IMR-90 (cell line): ENCODE measurements at regions not wholly inside any gene's neighbourhood (a gene's known extent, or its start where the extent isn't known, plus 50 kb on each side); places are given as distances from the start of the nearest gene placed in this dataset.

Experiments
- ATAC-seq: fragments of 200-7000 bp; cut with Tn5 transposase; 2 replicates; pipeline ENCODE4 v1.9.1; 2020; ENCODE audit warnings: low read depth, mild to moderate bottlenecking, moderate library complexity
- BruUV-seq: library from RNA; stranded (reverse); fragments of 400-500 nt; replicated peaks from 2 replicates; lab custom pipeline; 2021; lab: Mats Ljungman, UMichigan
- CTCF ChIA-PET: fragments of 300-600 bp; formaldehyde crosslinking; extraction: SDS; loops from one replicate; lab custom pipeline; 2021; ENCODE audit warnings: antibody characterized with exemption; lab: Yijun Ruan, JAX
- POLR2A ChIA-PET: fragments of 300-600 bp; sonication (Branson Sonifier 250); formaldehyde crosslinking; loops from one replicate; lab custom pipeline; 2022; ENCODE audit warnings: antibody characterized with exemption; ENCODE audit not compliant: unreplicated experiment; lab: Charles Lee
- DNase-seq: peaks from one replicate; pipeline ENCODE4 v3.0.0; 2013
- H2AFZ ChIP-seq: replicated peaks from 2 replicates; pipeline ENCODE3; 2013; ENCODE audit warnings: low read length, mild to moderate bottlenecking; ENCODE audit not compliant: poor library complexity
- H2AK5ac ChIP-seq: 2 replicates; pipeline ENCODE4 v1.6.1; 2013; ENCODE audit warnings: low read depth, low read length, inconsistent platforms
- H2AK9ac ChIP-seq: replicated peaks from 2 replicates; pipeline ENCODE3; 2013; ENCODE audit warnings: mild to moderate bottlenecking, low read depth, low read length, moderate library complexity; ENCODE audit not compliant: poor library complexity
- H2BK120ac ChIP-seq: 2 replicates; pipeline ENCODE4 v1.6.1; 2013; ENCODE audit warnings: low read depth, low read length, inconsistent platforms
- H2BK15ac ChIP-seq: 3 replicates; pipeline ENCODE4 v1.6.1; 2013; ENCODE audit warnings: low read depth, low read length, inconsistent platforms
- H2BK20ac ChIP-seq: 2 replicates; pipeline ENCODE4 v1.6.1; 2013; ENCODE audit warnings: low read depth, mild to moderate bottlenecking, inconsistent platforms, low read length, moderate library complexity
- H2BK5ac ChIP-seq: 2 replicates; pipeline ENCODE4 v1.6.1; 2013; ENCODE audit warnings: mild to moderate bottlenecking, low read depth, low read length, inconsistent platforms; ENCODE audit not compliant: poor library complexity, severe bottlenecking
- H3K14ac ChIP-seq: replicated peaks from 2 replicates; pipeline ENCODE4 v1.6.1; 2013; ENCODE audit warnings: low read depth, low read length, inconsistent platforms
- H3K18ac ChIP-seq: 2 replicates; pipeline ENCODE4 v1.6.1; 2013; ENCODE audit warnings: low read depth, low read length, control low read depth
- H3K23ac ChIP-seq: 2 replicates; pipeline ENCODE4 v1.6.1; 2013; ENCODE audit warnings: low read depth, low read length, inconsistent platforms
- H3K27ac ChIP-seq: 2 replicates; pipeline ENCODE4 v1.5.1; 2013; ENCODE audit warnings: mild to moderate bottlenecking, control low read depth, low read length; ENCODE audit not compliant: insufficient read depth
- H3K27me3 ChIP-seq: 2 replicates; pipeline ENCODE4 v1.6.1; 2013; ENCODE audit warnings: low read length; ENCODE audit not compliant: control insufficient read depth, insufficient read depth
- H3K36me3 ChIP-seq: 2 replicates; pipeline ENCODE4 v1.6.1; 2013; ENCODE audit warnings: low read length, mixed read lengths; ENCODE audit not compliant: control insufficient read depth, insufficient read depth
- H3K4ac ChIP-seq: 2 replicates; pipeline ENCODE4 v1.6.1; 2013; ENCODE audit warnings: low read depth, low read length, inconsistent platforms
- H3K4me1 ChIP-seq: 2 replicates; pipeline ENCODE4 v1.6.1; 2013; ENCODE audit warnings: low read length, mixed read lengths; ENCODE audit not compliant: control insufficient read depth, insufficient read depth
- H3K4me2 ChIP-seq: 2 replicates; pipeline ENCODE4 v1.6.1; 2013; ENCODE audit warnings: low read depth, mild to moderate bottlenecking, control low read depth, low read length, moderate library complexity
- H3K4me3 ChIP-seq: 2 replicates; pipeline ENCODE4 v1.5.1; 2013; ENCODE audit warnings: low read depth, mild to moderate bottlenecking, control low read depth, low read length, moderate library complexity; ENCODE audit not compliant: insufficient read depth
- H3K56ac ChIP-seq: 2 replicates; pipeline ENCODE4 v1.6.1; 2013; ENCODE audit warnings: low read length, inconsistent platforms; ENCODE audit not compliant: insufficient read depth; ENCODE audit errors: extremely low read depth
- H3K79me1 ChIP-seq, 2 experiments: 2 replicates each; pipeline ENCODE4 v1.6.1; 2013; ENCODE audit warnings: low read length in 2 of 2, inconsistent platforms in 1 of 2, low read depth in 1 of 2
- H3K9ac ChIP-seq: 2 replicates; pipeline ENCODE4 v1.6.1; 2013; ENCODE audit warnings: low read depth, low read length, control low read depth
- H3K9me1 ChIP-seq: 2 replicates; pipeline ENCODE4 v1.6.1; 2013; ENCODE audit warnings: low read length, inconsistent platforms; ENCODE audit not compliant: insufficient read depth
- H3K9me3 ChIP-seq: 2 replicates; pipeline ENCODE4 v1.6.1; 2013; ENCODE audit warnings: low read length; ENCODE audit not compliant: control insufficient read depth, insufficient read depth
- H4K20me1 ChIP-seq: 2 replicates; pipeline ENCODE4 v1.6.1; 2013; ENCODE audit warnings: low read length, inconsistent platforms; ENCODE audit not compliant: insufficient read depth
- H4K5ac ChIP-seq: 2 replicates; pipeline ENCODE4 v1.6.1; 2013; ENCODE audit warnings: mild to moderate bottlenecking, low read depth, low read length, control low read depth
- H4K8ac ChIP-seq, 2 experiments: 2 replicates each; pipeline ENCODE4 v1.6.1; 2013; ENCODE audit warnings: low read depth in 2 of 2, low read length in 2 of 2, control low read depth in 1 of 2, inconsistent platforms in 1 of 2
- H4K91ac ChIP-seq: 2 replicates; pipeline ENCODE4 v1.6.1; 2013; ENCODE audit warnings: low read depth, low read length, inconsistent platforms; ENCODE audit not compliant: insufficient read depth
- CEBPB ChIP-seq: IDR thresholded peaks from 2 replicates; pipeline ENCODE4 v1.6.1; 2012; ENCODE audit warnings: low read depth, low read length, improper control_type of control experiment
- POLR2A ChIP-seq: IDR thresholded peaks from 2 replicates; pipeline ENCODE4 v1.6.1; 2012; ENCODE audit warnings: mild to moderate bottlenecking, low read depth, low read length
- WGBS, 2 experiments: methylation state at CpG; one replicate each; pipeline versions ENCODE4 v1.1.5 to v1.1.7; 2013; ENCODE audit warnings: missing lambda C conversion rate in 2 of 2; ENCODE audit not compliant: insufficient read length in 1 of 2; ENCODE audit errors: extremely low coverage in 2 of 2; 5-methylcytosine and 5-hydroxymethylcytosine counted together
- dilution Hi-C: fragments of 300-500 bp; cut with HindIII; formaldehyde crosslinking; loops from one replicate; pipeline ENCODE4 v1.14.3; 2018; ENCODE audit warnings: low sequenced_read_pairs; ENCODE audit not compliant: unreplicated experiment
- in situ Hi-C: fragments of 300-500 bp; cut with MboI; formaldehyde crosslinking; loops from 3 replicates; pipeline ENCODE4 v1.14.3; 2019; ENCODE audit warnings: low sequenced_read_pairs, inconsistent platforms, mixed read lengths
- intact Hi-C: fragments of 100-400 bp; cut with micrococcal nuclease; formaldehyde crosslinking; loops from 2 replicates; pipeline ENCODE4 v1.10.0; 2022

DNA sequence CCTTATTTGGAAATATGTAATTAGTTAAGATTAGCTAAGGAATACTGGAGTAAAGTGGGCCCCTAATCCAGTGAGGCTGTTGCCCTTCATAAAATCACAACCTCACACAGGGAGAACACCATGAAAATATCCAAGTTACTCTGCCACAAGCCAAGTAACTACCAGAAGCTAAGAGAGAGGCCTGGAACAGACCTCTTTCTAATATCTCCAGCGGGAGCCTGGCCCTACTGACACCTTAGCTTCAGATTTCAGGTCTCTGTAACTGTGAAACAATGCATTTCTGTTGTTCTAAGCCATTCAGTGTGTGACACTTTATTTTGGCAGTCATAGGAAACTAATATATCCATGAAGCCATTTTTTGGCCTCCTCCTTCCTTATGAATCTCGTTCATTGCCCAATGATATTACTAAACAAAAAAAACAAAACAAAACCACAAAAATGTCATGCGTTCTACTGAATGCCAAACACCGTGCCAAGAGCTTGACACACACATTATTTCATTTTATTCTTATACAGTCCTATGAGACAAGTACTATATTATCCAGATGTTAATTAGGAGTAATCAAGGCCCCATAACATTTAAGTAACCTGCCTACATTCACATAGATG, 699.0 kb downstream of the MAT2B start:
- Histone ChIP-seq H3K36me3 (no peaks in the 10 kb centered on the region), H3K18ac (peak overlapping the region; percentile 51; the same call in 1 of the 2 replicates), H3K9ac (no peak overlapping the region), H2AK9ac (no peak overlapping the region), H3K14ac (peak overlapping the region; percentile 44; the same call in 1 of the 2 replicates), H3K4me3 (no peak overlapping the region), H3K9me1 (no peaks in the 10 kb centered on the region), H3K27ac (peak overlapping the region; percentile 59; the same call in 1 of the 2 replicates), H4K20me1 (no peaks in the 10 kb centered on the region), H2AK5ac (no peak overlapping the region), H4K5ac (peak overlapping the region; percentile 83), H2BK15ac (no peak overlapping the region), H2BK120ac (peak overlapping the region; percentile 85), H3K23ac (no peak overlapping the region), H2AFZ (peak overlapping the region; percentile 54), H3K4ac (peak overlapping the region; percentile 34; the same call in 1 of the 2 replicates), H2BK5ac (peak overlapping the region; percentile 77), H3K4me1 (peaks cover 8% of the 10 kb centered on the region), H3K56ac (0 out of 2 replicates have a peak overlapping the region, but pooled peaks have one; percentile 27), H3K27me3 (no peaks in the 10 kb centered on the region), H3K9me3 (no peaks in the 10 kb centered on the region; the same call in 1 of the 2 replicates), H3K4me2 (peak overlapping the region; percentile 40; the same call in 1 of the 2 replicates), H3K79me1 (no peaks in the 10 kb centered on the region), H2BK20ac (peak overlapping the region; percentile 60; the same call in 1 of the 2 replicates), H4K8ac (peak overlapping the region; percentile 60 to 84; a peak in 3 of 4 replicates), H4K91ac (peak overlapping the region; percentile 36; the same call in 1 of the 2 replicates)
- CTCF ChIA-PET: no interaction called here
- intact Hi-C loops: no loop called here
- dilution Hi-C loops: no loop called here
- WGBS, 2 experiments: no CpG with 5 or more reads among the region's 4 CpGs
- POLR2A ChIA-PET: no interaction called here
- DNase-seq (peak; percentile 75), ATAC-seq (peak; percentile 58)
- in situ Hi-C loops: no loop called here
- TF ChIP-seq CEBPB (peak; percentile 83), POLR2A (no peak)
- no TSS peak for BruUV-seq
